Activated effector memory CD4-positive, alpha-beta T cell treated with anti-CD3 and anti-CD28 coated beads, Interleukin-2, amount 50 U/mL, for 16 hours (primary cell): ENCODE measurements at regions not wholly inside any gene's neighbourhood (a gene's known extent, or its start where the extent isn't known, plus 50 kb on each side); places are given as distances from the start of the nearest gene placed in this dataset.
"Not testable (repeated sequence)": the region's sequence is repeated elsewhere in the genome, so short reads cannot be mapped to it uniquely, and the experiment has no call there.

Source experiments
- DNase-seq: peaks from one replicate; pipeline ENCODE4 v3.0.0-alpha.2; 2020

DNA sequence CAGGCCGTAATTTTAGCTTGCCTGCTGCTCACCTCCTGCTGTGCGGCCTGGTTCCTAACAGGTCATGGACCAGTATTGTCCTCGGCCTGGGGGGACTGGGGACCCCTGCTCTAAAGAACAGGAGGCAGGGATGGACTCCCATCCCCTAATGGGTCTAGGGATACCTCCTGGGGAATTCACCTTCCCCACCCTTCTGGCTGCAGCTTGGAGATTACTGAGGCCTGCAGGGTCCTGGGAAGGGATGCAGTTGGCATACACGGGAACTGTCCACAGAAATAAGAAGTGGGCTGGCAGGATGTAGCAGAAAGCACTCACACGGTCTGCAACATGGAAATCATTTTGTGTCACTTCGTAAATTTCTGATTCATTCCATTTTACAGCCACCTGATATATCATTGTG, 123.0 kb downstream of the C16orf95 start:
- DNase-seq = no peak

- DNase-seq = no peak
Measured at GRCh38 chr16:87195161-87195560, 122.0 kb downstream of the C16orf95 start.

DNA sequence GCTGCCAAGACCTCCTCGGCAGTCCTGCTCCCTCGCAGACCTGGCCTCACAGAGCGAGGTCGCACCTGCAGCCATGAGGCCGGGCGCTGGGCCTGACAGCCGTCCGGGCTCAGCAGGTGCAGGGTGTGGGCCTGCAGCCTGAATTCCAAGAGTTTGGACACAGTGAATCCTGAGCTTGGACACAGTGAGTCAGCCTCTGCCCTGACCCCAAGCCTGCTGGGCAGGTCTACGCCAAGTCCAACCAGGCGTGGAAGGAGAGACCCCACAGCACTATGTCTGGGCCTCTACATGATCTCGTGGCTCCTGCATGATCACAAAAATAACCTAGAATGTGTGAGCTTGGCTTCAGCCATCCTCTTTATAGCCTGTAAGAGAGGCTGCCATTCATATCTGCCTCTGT, 121.0 kb downstream of the C16orf95 start:
- DNase-seq = no peak

DNA sequence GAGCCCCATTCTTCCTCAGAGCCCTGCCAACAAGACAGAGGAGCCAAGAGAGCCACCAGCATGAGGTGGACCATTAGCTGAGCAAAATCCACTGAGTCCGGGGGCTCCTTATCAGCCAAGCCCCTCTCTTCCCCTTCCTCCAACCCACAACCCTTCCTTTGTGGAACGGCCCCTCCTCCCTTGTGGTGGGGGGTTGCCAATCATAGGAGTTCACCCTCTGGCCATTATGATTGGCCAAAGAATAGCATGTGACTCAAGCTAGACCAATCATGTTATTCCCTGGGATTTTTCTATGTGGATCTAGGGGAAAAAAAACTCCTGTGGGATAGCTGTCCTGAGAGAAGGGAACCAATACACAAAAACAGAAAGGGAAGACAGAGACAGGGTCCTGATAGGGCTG, 120.5 kb downstream of the C16orf95 start:
- DNase-seq = no peak

DNA sequence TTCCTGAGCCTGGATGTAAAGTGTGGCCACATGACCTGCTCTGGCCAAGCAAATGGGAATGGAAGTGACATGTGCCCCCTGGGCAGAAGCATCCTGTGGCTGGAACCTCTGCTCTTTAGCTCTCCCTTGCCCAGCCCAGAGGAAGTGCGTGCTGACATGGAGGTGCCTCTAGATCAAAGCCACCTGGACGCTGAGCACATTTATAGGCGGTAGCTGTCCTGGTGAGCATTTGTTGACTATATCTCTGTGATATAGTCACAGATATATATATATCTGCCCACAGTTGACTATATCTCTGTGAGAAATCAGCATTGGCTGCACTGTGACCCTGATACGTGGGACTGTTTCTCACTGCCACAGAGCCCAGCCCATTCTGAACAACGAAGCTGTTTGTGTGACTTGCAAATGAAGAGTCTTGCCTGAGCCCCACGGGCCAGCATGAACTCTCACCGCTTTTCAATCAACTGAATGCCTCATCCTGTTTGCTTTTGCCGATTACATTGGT, 118.8 kb downstream of the C16orf95 start:
- DNase-seq = no peak

GRCh38 chr16:87198881-87199280, 118.3 kb downstream of the C16orf95 start:
- no peak for DNase-seq

DNA sequence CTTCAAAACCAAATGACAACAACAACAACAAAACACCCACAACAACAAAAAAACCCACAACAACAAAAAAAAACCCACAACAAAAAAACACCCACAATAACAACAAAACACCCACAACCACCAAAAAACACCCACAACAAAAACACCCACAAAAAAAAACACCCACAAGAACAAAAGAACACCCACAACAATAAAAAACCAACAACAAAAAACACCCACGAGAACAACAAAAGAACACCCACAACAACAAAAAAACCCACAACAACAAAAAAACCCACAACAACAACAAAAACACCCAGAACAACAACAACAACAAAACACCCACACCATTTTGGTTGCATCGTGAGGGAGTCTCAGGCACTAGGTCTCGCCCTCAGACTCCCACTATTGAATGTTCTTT, 117.8 kb downstream of the C16orf95 start:
- no peak for DNase-seq

GRCh38 chr16:87199901-87200300, 117.3 kb downstream of the C16orf95 start:
- DNase-seq = no peak

GRCh38 chr16:87200637-87201036, 116.6 kb downstream of the C16orf95 start:
- no peak for DNase-seq

DNA sequence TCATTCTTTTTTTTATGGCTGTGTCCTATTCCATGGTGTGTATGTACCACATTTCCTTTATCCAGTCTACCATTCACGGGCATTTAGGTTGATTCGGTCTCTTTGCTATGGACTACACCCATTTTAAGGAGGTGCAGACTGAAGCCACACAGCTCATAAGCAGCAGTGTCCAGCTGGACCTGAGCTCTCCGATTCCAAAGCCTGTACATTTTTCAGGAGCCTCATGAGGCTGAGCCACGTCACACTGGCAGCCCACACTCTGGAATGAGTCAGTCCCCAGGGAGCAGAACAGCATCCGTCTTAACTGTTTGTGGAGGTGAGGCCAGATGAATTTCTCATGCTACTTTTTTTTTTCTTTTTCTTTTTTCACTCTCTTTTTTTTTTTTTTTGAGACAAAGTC, 116.1 kb downstream of the C16orf95 start:
- DNase-seq = no peak

DNA sequence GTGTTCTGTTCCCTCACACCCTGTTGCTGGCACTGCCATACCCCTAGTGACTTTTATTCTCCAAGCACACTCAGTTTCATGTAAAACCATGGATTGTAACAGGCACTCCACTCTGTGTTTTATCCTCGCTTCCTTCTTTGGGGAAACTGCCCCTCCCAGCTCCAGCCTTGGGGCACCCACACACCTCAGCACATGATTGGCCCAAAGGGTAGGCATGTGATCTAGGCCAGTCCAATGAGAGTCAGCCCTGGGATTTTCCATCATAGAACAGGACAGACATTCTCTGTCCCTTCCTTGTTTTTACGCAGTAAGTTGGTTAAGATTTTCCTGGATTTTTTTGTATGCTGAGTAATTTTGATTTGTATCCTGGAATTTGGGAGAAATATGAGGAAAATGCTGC, 115.4 kb downstream of the C16orf95 start:
- DNase-seq = no peak

DNA sequence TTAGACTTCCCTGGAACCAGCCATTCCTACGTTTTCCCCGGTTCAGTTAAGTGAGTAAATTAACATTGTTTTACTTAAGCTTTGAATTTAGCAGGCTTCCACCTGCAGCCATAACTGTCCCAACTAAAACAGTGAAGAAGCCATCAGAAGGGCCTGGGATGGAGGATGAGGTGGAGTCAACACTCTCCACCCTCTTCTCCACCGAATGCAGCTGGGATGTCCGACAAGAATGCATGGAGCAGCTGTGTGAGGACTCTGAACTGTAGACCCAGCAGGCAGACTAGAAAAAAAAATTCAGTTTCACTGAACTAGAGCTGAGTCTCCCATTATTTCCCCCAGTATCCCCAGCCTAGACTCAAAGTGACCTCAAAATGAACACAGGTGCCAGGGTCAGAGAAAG, 114.8 kb downstream of the C16orf95 start:
- DNase-seq = no peak

DNA sequence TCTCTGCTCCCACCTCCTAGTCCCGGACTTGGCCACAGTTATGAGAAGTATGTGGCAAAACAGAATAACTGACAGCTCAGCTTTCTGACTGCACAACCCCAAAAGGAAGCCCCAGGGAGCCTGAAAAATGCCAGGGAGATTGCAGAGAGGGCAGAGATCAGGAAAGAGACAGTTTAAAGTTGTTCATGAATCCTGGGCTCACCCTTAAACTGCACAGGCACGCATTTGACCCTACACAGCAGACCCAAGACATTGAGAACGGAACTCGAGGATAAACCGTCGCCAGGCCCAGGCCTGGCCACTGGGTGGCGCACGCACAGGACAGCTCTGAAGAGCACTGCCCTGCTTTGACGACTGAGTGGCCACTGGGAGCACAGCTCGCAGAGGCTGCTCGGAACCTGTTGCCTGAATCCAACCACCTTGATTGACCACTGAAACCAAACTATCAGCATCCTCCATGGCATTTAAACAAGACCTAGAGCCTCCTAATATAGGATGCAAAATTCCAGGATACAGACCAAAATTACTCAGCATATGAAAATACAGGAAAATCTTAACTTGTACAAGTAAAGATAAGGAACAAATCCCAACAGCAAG, 114.0 kb downstream of the C16orf95 start:
- DNase-seq = peak; percentile 75

DNA sequence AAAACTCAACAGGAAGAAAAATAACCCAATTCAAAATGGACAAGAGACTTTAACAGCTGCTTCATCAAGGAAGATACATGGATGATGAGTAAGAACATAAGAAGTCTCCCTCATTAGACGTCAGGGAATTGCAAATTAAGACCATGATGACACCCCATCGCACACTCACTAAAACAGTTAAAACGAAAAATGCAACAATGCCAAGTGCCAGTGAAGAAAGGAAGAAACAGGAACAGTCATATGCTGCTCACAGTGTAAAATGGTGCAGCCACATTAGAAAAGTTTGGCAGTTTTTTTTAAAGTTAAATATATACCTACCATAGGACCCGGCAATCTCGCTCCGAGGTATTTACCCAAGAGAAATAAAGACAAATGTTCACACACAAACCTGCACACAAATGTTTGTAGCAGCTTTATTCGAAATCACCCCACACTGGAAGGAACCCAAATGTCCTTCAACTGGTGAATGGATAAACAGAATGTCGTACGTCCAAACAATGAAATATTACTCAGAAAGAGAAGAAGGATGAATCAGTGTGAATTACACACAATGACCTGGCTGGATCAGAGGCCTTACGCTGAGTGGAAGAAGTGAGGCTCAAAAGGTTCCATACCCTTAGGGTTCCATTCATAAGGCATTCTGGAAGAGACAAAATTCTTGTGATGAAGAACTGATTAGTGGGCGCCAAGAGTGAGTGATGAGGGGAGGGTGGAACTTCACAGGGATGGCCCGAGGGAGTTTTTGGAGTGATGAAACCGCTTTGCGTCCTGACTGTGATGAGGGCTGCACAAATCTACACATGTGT, 110.3 kb downstream of the C16orf95 start:
- DNase-seq = no peak

DNA sequence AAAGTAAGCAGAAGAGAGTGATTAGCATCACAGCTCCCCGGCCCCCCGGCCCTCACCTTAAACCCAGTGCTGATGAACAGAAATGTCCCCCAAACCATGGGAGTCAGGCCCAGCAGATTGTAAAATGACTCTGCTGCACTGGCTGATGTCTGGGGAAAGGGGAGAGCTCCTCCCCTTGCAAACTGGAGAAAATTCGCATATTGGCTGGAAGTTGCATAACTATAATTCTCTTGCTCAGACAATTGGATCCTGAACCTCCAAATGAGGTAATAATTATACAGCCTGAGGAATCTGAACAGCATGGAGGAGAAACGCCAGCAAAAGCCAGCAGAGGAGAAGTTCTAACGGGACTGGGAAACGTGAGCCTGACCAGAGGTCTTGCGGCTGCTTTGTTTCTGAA, 109.7 kb downstream of the C16orf95 start:
- no peak for DNase-seq

- DNase-seq = no peak
Measured at GRCh38 chr16:87207965-87208364, 109.2 kb downstream of the C16orf95 start.

DNA sequence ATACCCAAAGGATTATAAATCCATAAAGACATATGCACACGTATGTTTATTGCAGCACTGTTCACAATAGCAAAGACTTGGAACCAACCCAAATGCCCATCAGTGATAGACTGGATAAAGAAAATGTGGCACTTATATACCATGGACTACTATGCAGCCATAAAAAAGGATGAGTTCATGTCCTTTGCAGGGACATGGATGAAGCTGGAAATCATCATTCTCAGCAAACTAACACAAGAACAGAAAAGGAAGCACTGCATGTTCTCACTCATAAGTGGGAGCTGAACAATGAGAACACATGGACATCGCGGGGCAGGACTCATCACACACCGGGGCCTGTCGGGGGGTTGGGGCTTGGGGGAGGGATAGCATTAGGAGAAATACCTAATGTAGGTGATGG, 108.2 kb downstream of the C16orf95 start:
- not testable (repeated sequence) for DNase-seq

GRCh38 chr16:87209808-87210512, 107.2 kb downstream of the C16orf95 start:
- DNase-seq = no peak

- no peak for DNase-seq
Measured at GRCh38 chr16:87210894-87211293, 106.3 kb downstream of the C16orf95 start.

DNA sequence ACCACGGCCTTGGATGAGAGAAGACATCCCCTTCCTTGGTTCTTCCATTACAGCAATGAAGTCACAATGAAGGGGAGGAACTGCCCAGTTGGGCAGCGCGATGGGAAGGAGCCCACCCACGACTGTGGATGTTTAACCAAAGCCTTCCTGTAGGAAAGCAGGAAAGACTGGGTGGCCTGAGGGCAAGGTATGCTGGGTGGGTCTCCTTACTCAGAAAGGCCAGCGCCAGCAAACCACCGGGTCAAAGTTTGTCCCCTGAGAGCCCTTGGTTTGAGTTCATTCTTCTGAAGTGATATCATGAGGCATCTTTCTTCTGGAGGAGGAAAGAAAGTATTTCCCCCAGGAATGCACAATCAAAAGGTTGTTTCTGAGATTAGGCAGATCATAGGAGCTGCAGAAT, 105.2 kb downstream of the C16orf95 start:
- no peak for DNase-seq

GRCh38 chr16:87213536-87213935, 103.7 kb downstream of the C16orf95 start:
- DNase-seq = no peak

DNA sequence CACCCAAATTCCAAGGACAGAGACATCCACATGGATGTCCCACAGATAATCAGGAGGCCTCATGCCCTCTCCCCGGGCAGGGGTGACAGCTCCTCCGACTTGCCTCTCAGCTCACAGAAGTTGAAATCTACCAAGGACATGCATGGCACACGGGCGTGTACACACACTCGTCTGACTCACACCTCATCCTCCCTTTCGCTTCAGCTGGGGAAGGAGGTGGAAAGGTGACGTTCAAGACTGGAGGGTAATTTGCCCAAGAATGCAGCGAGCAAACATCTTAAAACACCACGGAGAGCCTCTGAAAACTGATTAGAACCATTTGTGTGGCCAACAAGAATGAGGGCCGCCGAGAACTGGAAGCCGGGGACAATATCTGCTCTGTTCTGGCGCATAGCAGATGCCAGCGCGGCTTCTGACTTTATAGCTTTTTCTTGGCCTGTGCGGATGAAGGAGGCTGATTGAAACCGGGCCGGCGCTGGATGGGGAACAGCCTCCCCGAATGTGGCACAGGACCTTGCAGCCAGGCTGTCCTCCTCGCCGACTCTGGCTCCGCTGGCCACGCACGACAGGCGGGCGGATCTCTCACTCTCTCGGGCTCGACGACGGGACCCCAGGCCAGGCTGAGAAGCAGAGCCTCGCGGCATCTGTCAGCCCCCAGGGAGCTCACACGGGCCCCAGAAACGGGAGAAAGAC, 100.9 kb downstream of the C16orf95 start:
- no peak for DNase-seq

DNA sequence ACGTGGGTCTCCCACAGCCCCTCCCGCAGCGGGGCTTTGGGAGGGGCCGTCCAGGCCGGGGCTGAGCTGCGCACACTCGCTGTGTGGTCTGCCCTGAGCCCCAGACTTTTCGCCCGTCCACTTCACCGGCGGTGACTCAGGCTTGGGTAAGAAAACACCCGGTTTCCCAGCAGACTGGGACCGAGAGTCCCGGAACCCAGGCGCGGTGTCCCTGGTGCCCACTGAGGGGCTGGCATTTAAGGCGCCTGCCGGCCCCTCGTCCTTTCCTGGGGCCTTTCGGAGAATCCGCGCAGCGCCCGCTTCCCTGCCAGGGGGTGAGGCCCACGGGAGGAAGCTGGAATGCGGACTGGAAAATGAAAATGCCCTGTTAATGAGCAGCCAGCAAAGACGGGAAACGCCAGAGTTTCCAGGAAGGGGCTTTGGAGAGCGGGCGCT, 100.3 kb downstream of the C16orf95 start:
- no peak for DNase-seq
